Astrocyte of the cerebellum (primary cell): ENCODE measurements at regions not wholly inside any gene's neighbourhood (a gene's known extent, or its start where the extent isn't known, plus 50 kb on each side); places are given as distances from the start of the nearest gene placed in this dataset.
"Not testable (repeated sequence)": the region's sequence is repeated elsewhere in the genome, so short reads cannot be mapped to it uniquely, and the experiment has no call there.

Experiments
- DNase-seq: peaks from one replicate; pipeline ENCODE4 v3.0.0-alpha.2; 2011; ENCODE audit warnings: low read depth
- H3K4me3 ChIP-seq: 2 replicates; pipeline ENCODE4 v1.5.1; 2011; ENCODE audit warnings: mild to moderate bottlenecking, low read depth, low read length, moderate library complexity
- CTCF ChIP-seq: IDR thresholded peaks from 2 replicates; pipeline ENCODE4 v1.5.1; 2012; ENCODE audit warnings: low read length, low read depth, moderate library complexity, mild to moderate bottlenecking; ENCODE audit errors: missing control alignments
- in situ Hi-C: cut with HindIII; loops from 2 replicates; pipeline ENCODE4 v1.10.0; 2017; ENCODE audit warnings: low sequenced_read_pairs

- no peak for TF ChIP-seq CTCF
- no peak for DNase-seq
- in situ Hi-C loops: no loop called here
Observed at GRCh38 chr1:844472-845026, 79.2 kb upstream of the SAMD11 start.

GRCh38 chr1:845641-846040 lies 78.1 kb upstream of the SAMD11 start:
- in situ Hi-C loops, H3K4me3 ChIP-seq, DNase-seq: not testable (repeated sequence)

More at GRCh38 chr1:844472-845026, 79.2 kb upstream of the SAMD11 start:
- H3K4me3 ChIP-seq: no peak overlapping the region

GRCh38 chr1:849873-850272 lies 73.8 kb upstream of the SAMD11 start:
- DNase-seq, H3K4me3 ChIP-seq, in situ Hi-C loops: not testable (repeated sequence)

GRCh38 chr1:850318-850717 lies 73.4 kb upstream of the SAMD11 start:
- DNase-seq, in situ Hi-C loops, H3K4me3 ChIP-seq: not testable (repeated sequence)
- TF ChIP-seq CTCF: peak; percentile 30

- DNase-seq, H3K4me3 ChIP-seq, in situ Hi-C loops: not testable (repeated sequence)
Observed at GRCh38 chr1:851398-851797, 72.3 kb upstream of the SAMD11 start.

- H3K4me3 ChIP-seq, in situ Hi-C loops, DNase-seq: not testable (repeated sequence)
Observed at GRCh38 chr1:851841-852240, 71.9 kb upstream of the SAMD11 start.

GRCh38 chr1:855202-855981 lies 68.3 kb upstream of the SAMD11 start:
- DNase-seq, in situ Hi-C loops: not testable (repeated sequence)

GRCh38 chr1:856541-857057 lies 67.1 kb upstream of the SAMD11 start:
- DNase-seq, in situ Hi-C loops: not testable (repeated sequence)

More at GRCh38 chr1:855202-855981, 68.3 kb upstream of the SAMD11 start:
- not testable (repeated sequence) for H3K4me3 ChIP-seq

GRCh38 chr1:857926-858648 lies 65.6 kb upstream of the SAMD11 start:
- in situ Hi-C loops, DNase-seq, H3K4me3 ChIP-seq: not testable (repeated sequence)

More at GRCh38 chr1:856541-857057, 67.1 kb upstream of the SAMD11 start:
- not testable (repeated sequence) for H3K4me3 ChIP-seq

- peak; percentile 23 for DNase-seq
- H3K4me3 ChIP-seq, in situ Hi-C loops: not testable (repeated sequence)
Observed at GRCh38 chr1:858649-859041, 65.1 kb upstream of the SAMD11 start.

GRCh38 chr1:860941-861340 lies 62.8 kb upstream of the SAMD11 start:
- H3K4me3 ChIP-seq, in situ Hi-C loops, DNase-seq: not testable (repeated sequence)
